HepG2 (cell line): ENCODE measurements at regions not wholly inside any gene's neighbourhood (a gene's known extent, or its start where the extent isn't known, plus 50 kb on each side); places are given as distances from the start of the nearest gene placed in this dataset.
A peak's percentile ranks its signal among the peaks of the same experiment; 100 is the strongest.

ENCODE experiments used
- ATAC-seq: fragments of 200-7000 bp; cut with Tn5 transposase; 3 replicates; pipeline ENCODE4 v1.9.1; 2020; ENCODE audit warnings: mild to moderate bottlenecking, moderate library complexity
- BruUV-seq: library from RNA; stranded (reverse); fragments of 400-500 nt; replicated peaks from 2 replicates; lab custom pipeline; 2021; lab: Mats Ljungman, UMichigan
- CTCF ChIA-PET: fragments of 300-600 bp; formaldehyde crosslinking; extraction: SDS; loops from one replicate; lab custom pipeline; 2021; ENCODE audit warnings: low total read pairs, inconsistent platforms, low intra/inter-chr PET ratio; lab: Yijun Ruan, JAX
- POLR2A ChIA-PET: fragments of 350-600 bp; sonication (Branson Sonifier 250); formaldehyde crosslinking; loops from one replicate; lab custom pipeline; 2020; ENCODE audit warnings: antibody characterized with exemption, inconsistent platforms; lab: Yijun Ruan, JAX
- DNase-seq: peaks from one replicate; pipeline ENCODE4 v3.0.0-alpha.2; 2015; ENCODE audit warnings: low spot score
- FAIRE-seq: peaks from 3 replicates; lab custom pipeline; 2011; peaks lifted over from hg19 to GRCh38; lab: Jason Lieb, UNC
- H2AFZ ChIP-seq: one replicate; pipeline ENCODE4 v1.6.1; 2011; ENCODE audit warnings: low read length, inconsistent platforms
- H3K27ac ChIP-seq: fragments of 300-600 bp; 3 replicates; pipeline ENCODE4 v1.8.0; 2011; ENCODE audit warnings: mixed run types, mild to moderate bottlenecking, mixed read lengths, low read length, inconsistent platforms; ENCODE audit not compliant: insufficient read depth; ENCODE audit errors: extremely low read length
- H3K27me3 ChIP-seq, 2 experiments: fragments of 200-600 bp in 1 of 2; 2 replicates in 1 of 2; 3 replicates in 1 of 2; pipeline versions ENCODE4 v1.6.0 to v1.8.0; 2011; ENCODE audit warnings: low read length in 2 of 2, mild to moderate bottlenecking in 2 of 2, moderate library complexity in 2 of 2, inconsistent platforms in 1 of 2; ENCODE audit not compliant: insufficient read depth in 2 of 2, control insufficient read depth in 1 of 2
- H3K36me3 ChIP-seq, 2 experiments: fragments of 200-600 bp in 1 of 2; replicated peaks in 1 of 2; 2 replicates in 1 of 2; 3 replicates in 1 of 2; pipeline versions ENCODE4 v1.5.1 to v1.8.0; 2011; ENCODE audit warnings: low read length in 2 of 2, inconsistent platforms in 1 of 2; ENCODE audit not compliant: insufficient read depth in 2 of 2, control insufficient read depth in 1 of 2
- H3K4me1 ChIP-seq: 2 replicates; pipeline ENCODE4 v1.5.1; 2012; ENCODE audit warnings: low read length, inconsistent platforms; ENCODE audit not compliant: insufficient read depth
- H3K4me2 ChIP-seq: 2 replicates; pipeline ENCODE4 v1.6.0; 2011; ENCODE audit warnings: low read depth, low read length, inconsistent platforms
- H3K4me3 ChIP-seq, 3 experiments: fragments of 200-600 bp in 1 of 3; sonication (generic), shearing (Covaris generic) in 1 of 3; replicated peaks in 1 of 3; 2 replicates each; pipeline ENCODE4 v1.5.1; 2011 to 2016; ENCODE audit warnings: low read length in 3 of 3, inconsistent platforms in 2 of 3, low read depth in 2 of 3, mild to moderate bottlenecking in 2 of 3, control low read depth in 1 of 3, mixed read lengths in 1 of 3; ENCODE audit not compliant: insufficient read depth in 1 of 3
- H3K79me2 ChIP-seq: one replicate; pipeline ENCODE4 v1.6.1; 2011; ENCODE audit warnings: low read length, inconsistent platforms; ENCODE audit not compliant: insufficient read depth
- H3K9ac ChIP-seq: 2 replicates; pipeline ENCODE4 v1.6.0; 2011; ENCODE audit warnings: mild to moderate bottlenecking, low read depth, low read length, inconsistent platforms; ENCODE audit not compliant: insufficient read depth
- H3K9me3 ChIP-seq: 2 replicates; pipeline ENCODE4 v1.5.1; 2012; ENCODE audit warnings: mild to moderate bottlenecking, low read length
- H4K20me1 ChIP-seq: 2 replicates; pipeline ENCODE4 v1.6.0; 2011; ENCODE audit warnings: inconsistent platforms, mild to moderate bottlenecking, low read length, moderate library complexity; ENCODE audit not compliant: insufficient read depth
- BCL6 ChIP-seq: IDR thresholded peaks from 2 replicates; pipeline ENCODE4 v1.6.1; 2016; ENCODE audit warnings: missing genetic modification reagents, missing compliant biosample characterization
- CAMTA2 ChIP-seq: sonication (generic); formaldehyde crosslinking; IDR thresholded peaks from 2 replicates; pipeline ENCODE4 v1.4.0; 2020; ENCODE audit warnings: mild to moderate bottlenecking, missing genetic modification reagents, borderline replicate concordance
- FOXA1 ChIP-seq, 2 experiments: fragments of 450-650 bp in 1 of 2; sonication (generic) in 1 of 2; formaldehyde crosslinking in 1 of 2; IDR thresholded peaks; 2 replicates each; pipeline versions ENCODE4 v1.4.0 to v1.6.1; 2016 to 2020; ENCODE audit warnings: missing genetic modification reagents in 1 of 2
- FOXA3 ChIP-seq: IDR thresholded peaks from 2 replicates; pipeline ENCODE4 v1.6.1; 2016; ENCODE audit warnings: missing genetic modification reagents, missing compliant biosample characterization
- GFI1 ChIP-seq: sonication (generic); formaldehyde crosslinking; IDR thresholded peaks from 2 replicates; pipeline ENCODE4 v1.5.0; 2020; ENCODE audit warnings: missing genetic modification reagents, mild to moderate bottlenecking, borderline replicate concordance
- IRF2 ChIP-seq: IDR thresholded peaks from 2 replicates; pipeline ENCODE4 v1.6.1; 2018; ENCODE audit warnings: missing genetic modification reagents, missing compliant biosample characterization
- NFIC ChIP-seq: IDR thresholded peaks from 2 replicates; pipeline ENCODE4 v1.6.1; 2012; ENCODE audit warnings: mild to moderate bottlenecking, low read length, inconsistent platforms
- NR2F6 ChIP-seq, 2 experiments: IDR thresholded peaks; 2 replicates each; pipeline ENCODE4 v1.6.1; 2016; ENCODE audit warnings: antibody characterized with exemption in 1 of 2, mild to moderate bottlenecking in 1 of 2
- RERE ChIP-seq: IDR thresholded peaks from 2 replicates; pipeline ENCODE4 v1.6.1; 2016; ENCODE audit warnings: low read depth, missing genetic modification reagents, missing compliant biosample characterization
- SALL1 ChIP-seq: sonication (generic); formaldehyde crosslinking; IDR thresholded peaks from 2 replicates; pipeline ENCODE4 v1.8.0; 2022; ENCODE audit warnings: mild to moderate bottlenecking, missing genetic modification reagents
- TBX3 ChIP-seq: fragments of 450-650 bp; IDR thresholded peaks from 2 replicates; pipeline ENCODE4 v1.6.1; 2017; ENCODE audit warnings: antibody characterized with exemption, mild to moderate bottlenecking, inconsistent platforms, borderline replicate concordance
- TCF7 ChIP-seq: sonication (generic); IDR thresholded peaks from 2 replicates; pipeline ENCODE4 v1.6.1; 2016; ENCODE audit warnings: antibody characterized with exemption, low read depth
- ZC3H4 ChIP-seq: sonication (generic); formaldehyde crosslinking; IDR thresholded peaks from 2 replicates; pipeline ENCODE4 v1.4.0; 2020; ENCODE audit warnings: missing genetic modification reagents, borderline replicate concordance
- ZFP36L1 ChIP-seq: sonication (generic); formaldehyde crosslinking; IDR thresholded peaks from 2 replicates; pipeline ENCODE4 v1.8.0; 2022; ENCODE audit warnings: mild to moderate bottlenecking, missing genetic modification reagents, moderate library complexity
- ZNF609 ChIP-seq: sonication (generic); formaldehyde crosslinking; IDR thresholded peaks from 2 replicates; pipeline ENCODE4 v1.4.0; 2020; ENCODE audit warnings: mild to moderate bottlenecking, missing genetic modification reagents, borderline replicate concordance
- WGBS: methylation state at CpG from one replicate; pipeline ENCODE4 v1.1.6; 2017; ENCODE audit warnings: low lambda C conversion rate; 5-methylcytosine and 5-hydroxymethylcytosine counted together
- in situ Hi-C: cut with HindIII; loops from 2 replicates; pipeline ENCODE4 v1.10.0; 2017; ENCODE audit warnings: low pct_unique_long_range_greater_than_20kb; ENCODE audit not compliant: extremely low pct_ligation_motif_present
- intact Hi-C: fragments of 100-400 bp; cut with micrococcal nuclease; formaldehyde crosslinking; loops from one replicate; pipeline ENCODE4 v1.10.0; 2022; ENCODE audit not compliant: unreplicated experiment

GRCh38 chr2:34353509-34354113, 754.5 kb upstream of the FAM98A start:
- in situ Hi-C loops (no loop called here), intact Hi-C loops (no loop called here)
- CTCF ChIA-PET, result no interaction called here
- Histone ChIP-seq H3K36me3 (no peaks in the 10 kb centered on the region), H3K9ac (no peak overlapping the region), H3K9me3 (no peaks in the 10 kb centered on the region), H4K20me1 (no peaks in the 10 kb centered on the region), H3K4me1 (no peaks in the 10 kb centered on the region), H2AFZ (no peak overlapping the region), H3K27me3 (no peaks in the 10 kb centered on the region), H3K79me2 (no peaks in the 10 kb centered on the region), H3K4me3 (no peak overlapping the region), H3K27ac (no peak overlapping the region), H3K4me2 (no peak overlapping the region)
- 0% methylated on average over 2 of the region's 2 CpGs for WGBS
- ATAC-seq (no peak), DNase-seq (peak; percentile 27), FAIRE-seq (no peak)
- BruUV-seq, result no TSS peak
- POLR2A ChIA-PET, result no interaction called here
- no peak for TF ChIP-seq ZFP36L1
- TF ChIP-seq RERE (CRISPR knock-in tag), result peak; percentile 84; the same call in 1 of the 2 replicates
- peak; percentile 84 for TF ChIP-seq GFI1 (CRISPR knock-in tag)
- peak; percentile 35; the same call in 1 of the 2 replicates for TF ChIP-seq FOXA3 (CRISPR knock-in tag)
- TF ChIP-seq TBX3, result peak; percentile 37; the same call in 1 of the 2 replicates
- TF ChIP-seq BCL6 (CRISPR knock-in tag), result peak; percentile 90
- no peak for TF ChIP-seq ZC3H4 (CRISPR knock-in tag)
- TF ChIP-seq CAMTA2 (CRISPR knock-in tag), result no peak
- TF ChIP-seq IRF2 (CRISPR knock-in tag), result no peak
- TF ChIP-seq NR2F6 (IDR thresholded peaks at IDR 0.05), result peak; percentile 32; the same call in 1 of the 2 replicates
- TF ChIP-seq NR2F6 (CRISPR knock-in tag; IDR thresholded peaks at IDR 0.05), result no peak
- TF ChIP-seq NFIC, result 0 out of 2 replicates have a peak, but pooled peaks have one; percentile 37
- 0 out of 2 replicates have a peak, but pooled peaks have one; percentile 24 for TF ChIP-seq ZNF609 (CRISPR knock-in tag)
- TF ChIP-seq TCF7, result peak; percentile 54
- peak; percentile 52; the same call in 1 of the 2 replicates for TF ChIP-seq FOXA1 (IDR thresholded peaks at IDR 0.05)
- peak; percentile 58; the same call in 1 of the 2 replicates for TF ChIP-seq FOXA1 (CRISPR knock-in tag; IDR thresholded peaks at IDR 0.05)
- TF ChIP-seq SALL1 (CRISPR knock-in tag), result no peak
